Vagina (tissue), 2 donors: ENCODE measurements at regions not wholly inside any gene's neighbourhood (a gene's known extent, or its start where the extent isn't known, plus 50 kb on each side); places are given as distances from the start of the nearest gene placed in this dataset.

Experiments
- DNase-seq, 2 donors: peaks; one replicate each; pipeline ENCODE4 v3.0.0-alpha.2; 2017; ENCODE audit errors: extremely low spot score in 2 of 2
- H3K27ac ChIP-seq: fragments of 200-600 bp; sonication (generic); one replicate; pipeline ENCODE4 v1.5.1; 2019
- H3K27me3 ChIP-seq: fragments of 200-600 bp; sonication (generic); one replicate; pipeline ENCODE4 v1.5.1; 2019
- H3K36me3 ChIP-seq, 2 donors: fragments of 200-600 bp; sonication (generic); one replicate each; pipeline ENCODE4 v1.5.1; 2017 to 2019
- H3K4me1 ChIP-seq: fragments of 200-600 bp; sonication (generic); one replicate; pipeline ENCODE4 v1.5.1; 2019
- H3K4me3 ChIP-seq, 2 donors: fragments of 200-600 bp; sonication (generic); 1 replicate in 1 of 2; 2 replicates in 1 of 2; pipeline ENCODE4 v1.5.1; 2016 to 2019
- H3K9me3 ChIP-seq: fragments of 200-600 bp; sonication (generic); one replicate; pipeline ENCODE4 v1.5.1; 2019
- CTCF ChIP-seq, 3 experiments: fragments of 450-650 bp in 2 of 3; fragments of 200-600 bp in 1 of 3; sonication (generic) in 1 of 3; IDR thresholded peaks; one replicate each; pipeline ENCODE4 v1.5.1; 2017 to 2019; ENCODE audit warnings: antibody characterized with exemption in 3 of 3, mild to moderate bottlenecking in 2 of 3, moderate library complexity in 2 of 3
- POLR2A ChIP-seq, 2 donors: fragments of 450-650 bp; IDR thresholded peaks; one replicate each; pipeline ENCODE4 v1.6.1; 2017; ENCODE audit warnings: antibody characterized with exemption in 2 of 2, mild to moderate bottlenecking in 2 of 2, moderate library complexity in 2 of 2
- POLR2AphosphoS5 ChIP-seq, 2 donors: sonication (generic); formaldehyde crosslinking; IDR thresholded peaks; one replicate each; pipeline ENCODE4 v1.9.0; 2017; ENCODE audit warnings: antibody characterized with exemption in 2 of 2, mild to moderate bottlenecking in 2 of 2, low read depth in 1 of 2; ENCODE audit not compliant: insufficient read depth in 1 of 2
- intact Hi-C: fragments of 100-400 bp; cut with DNase I; formaldehyde crosslinking; loops from one replicate; pipeline ENCODE4 v1.15.1; 2023

- H3K4me3 ChIP-seq = no peak overlapping the region
- no peaks in the 10 kb centered on the region for H3K9me3 ChIP-seq
- no peaks in the 10 kb centered on the region for H3K27me3 ChIP-seq
- H3K4me1 ChIP-seq = peaks cover 14% of the 10 kb centered on the region
- DNase-seq = no peak
- TF ChIP-seq POLR2AphosphoS5 (IDR thresholded peaks at IDR 0.05; ENCODE audit: insufficient read depth in 1 of 2, low read depth in 1 of 2) (no peak), CTCF (IDR thresholded peaks at IDR 0.05) (no peak), POLR2A (IDR thresholded peaks at IDR 0.05) (no peak)
- intact Hi-C loops = no loop called here
- H3K27ac ChIP-seq = no peak overlapping the region
- H3K36me3 ChIP-seq = no peaks in the 10 kb centered on the region
Measured at GRCh38 chr6:156046268-156046665, 590.6 kb upstream of the NOX3 start.

GRCh38 chr6:156045401-156046267, 590.0 kb upstream of the NOX3 start:
- DNase-seq = no peak
- Histone ChIP-seq H3K4me1 (peaks cover 14% of the 10 kb centered on the region), H3K4me3 (no peak overlapping the region), H3K36me3 (no peaks in the 10 kb centered on the region), H3K27me3 (no peaks in the 10 kb centered on the region), H3K9me3 (no peaks in the 10 kb centered on the region), H3K27ac (peak overlapping the region; percentile 46)
- TF ChIP-seq POLR2A (IDR thresholded peaks at IDR 0.05) (no peak), POLR2AphosphoS5 (IDR thresholded peaks at IDR 0.05; ENCODE audit: insufficient read depth in 1 of 2, low read depth in 1 of 2) (no peak), CTCF (IDR thresholded peaks at IDR 0.05) (no peak)
- intact Hi-C loops = no loop called here

GRCh38 chr6:156033598-156033997, 578.0 kb upstream of the NOX3 start:
- Histone ChIP-seq H3K27me3 (no peaks in the 10 kb centered on the region), H3K36me3 (no peaks in the 10 kb centered on the region), H3K4me3 (no peak overlapping the region), H3K9me3 (no peaks in the 10 kb centered on the region), H3K4me1 (peaks cover 13% of the 10 kb centered on the region), H3K27ac (no peak overlapping the region)
- intact Hi-C loops = no loop called here
- no peak for DNase-seq
- TF ChIP-seq POLR2A (IDR thresholded peaks at IDR 0.05) = no peak
- TF ChIP-seq CTCF (IDR thresholded peaks at IDR 0.05) = no peak
- no peak for TF ChIP-seq POLR2AphosphoS5 (IDR thresholded peaks at IDR 0.05; ENCODE audit: insufficient read depth in 1 of 2, low read depth in 1 of 2)

- H3K27ac ChIP-seq = no peak overlapping the region
- intact Hi-C loops = no loop called here
- DNase-seq = no peak
- H3K27me3 ChIP-seq = no peaks in the 10 kb centered on the region
- TF ChIP-seq POLR2AphosphoS5 (IDR thresholded peaks at IDR 0.05; ENCODE audit: insufficient read depth in 1 of 2, low read depth in 1 of 2) (no peak), POLR2A (IDR thresholded peaks at IDR 0.05) (no peak), CTCF (IDR thresholded peaks at IDR 0.05) (no peak)
- H3K36me3 ChIP-seq = no peaks in the 10 kb centered on the region
- H3K9me3 ChIP-seq = no peaks in the 10 kb centered on the region
- H3K4me3 ChIP-seq = no peak overlapping the region
- peaks cover 19% of the 10 kb centered on the region for H3K4me1 ChIP-seq
Measured at GRCh38 chr6:156031516-156031915, 575.9 kb upstream of the NOX3 start.

GRCh38 chr6:156030053-156030452, 574.4 kb upstream of the NOX3 start:
- no peak overlapping the region for H3K4me3 ChIP-seq
- no peaks in the 10 kb centered on the region for H3K36me3 ChIP-seq
- peaks cover 19% of the 10 kb centered on the region for H3K4me1 ChIP-seq
- H3K27ac ChIP-seq = no peak overlapping the region
- intact Hi-C loops = no loop called here
- no peaks in the 10 kb centered on the region for H3K9me3 ChIP-seq
- no peak for TF ChIP-seq CTCF (IDR thresholded peaks at IDR 0.05)
- no peak for TF ChIP-seq POLR2A (IDR thresholded peaks at IDR 0.05)
- no peak for TF ChIP-seq POLR2AphosphoS5 (IDR thresholded peaks at IDR 0.05; ENCODE audit: insufficient read depth in 1 of 2, low read depth in 1 of 2)
- no peak for DNase-seq
- H3K27me3 ChIP-seq = no peaks in the 10 kb centered on the region
